NK-92 (cell line): ENCODE measurements at regions not wholly inside any gene's neighbourhood (a gene's known extent, or its start where the extent isn't known, plus 50 kb on each side); places are given as distances from the start of the nearest gene placed in this dataset.

Source experiments
- DNase-seq: peaks from one replicate; lab custom pipeline; 2025; ENCODE audit not compliant: unreplicated experiment; lab: John Stamatoyannopoulos, UW

- no peak for DNase-seq
Measured at GRCh38 chr1:234746798-234747196, 136.8 kb upstream of the IRF2BP2 start.

- DNase-seq: no peak
Measured at GRCh38 chr1:234745844-234746797, 136.1 kb upstream of the IRF2BP2 start.

- no peak for DNase-seq
Measured at GRCh38 chr1:234745276-234745675, 135.3 kb upstream of the IRF2BP2 start.

- DNase-seq: no peak
Measured at GRCh38 chr1:234743791-234744611, 134.0 kb upstream of the IRF2BP2 start.

- no peak for DNase-seq
Measured at GRCh38 chr1:234742622-234743021, 132.6 kb upstream of the IRF2BP2 start.

GRCh38 chr1:234737967-234738314, 128.0 kb upstream of the IRF2BP2 start:
- no peak for DNase-seq

GRCh38 chr1:234735916-234736315, 125.9 kb upstream of the IRF2BP2 start:
- no peak for DNase-seq

- DNase-seq: no peak
Measured at GRCh38 chr1:234735476-234735875, 125.5 kb upstream of the IRF2BP2 start.

GRCh38 chr1:234734869-234735268, 124.9 kb upstream of the IRF2BP2 start:
- no peak for DNase-seq

- DNase-seq: no peak
Measured at GRCh38 chr1:234734412-234734835, 124.4 kb upstream of the IRF2BP2 start.

- DNase-seq: no peak
Measured at GRCh38 chr1:234733427-234733826, 123.4 kb upstream of the IRF2BP2 start.

- no peak for DNase-seq
Measured at GRCh38 chr1:234732671-234733390, 122.9 kb upstream of the IRF2BP2 start.

GRCh38 chr1:234732260-234732659, 122.3 kb upstream of the IRF2BP2 start:
- DNase-seq: no peak

GRCh38 chr1:234731569-234732085, 121.6 kb upstream of the IRF2BP2 start:
- no peak for DNase-seq

GRCh38 chr1:234730770-234731568, 121.0 kb upstream of the IRF2BP2 start:
- DNase-seq: no peak

GRCh38 chr1:234730475-234730769, 120.4 kb upstream of the IRF2BP2 start:
- DNase-seq: no peak

GRCh38 chr1:234729561-234730474, 119.8 kb upstream of the IRF2BP2 start:
- no peak for DNase-seq

- DNase-seq: no peak
Measured at GRCh38 chr1:234728740-234729139, 118.8 kb upstream of the IRF2BP2 start.
